SKM-1 treated with dmso at 0.1 percent for 144 hours (cell line): ENCODE measurements at regions not wholly inside any gene's neighbourhood (a gene's known extent, or its start where the extent isn't known, plus 50 kb on each side); places are given as distances from the start of the nearest gene placed in this dataset.
A peak's percentile ranks its signal among the peaks of the same experiment; 100 is the strongest.
"Not testable (repeated sequence)": the region's sequence is repeated elsewhere in the genome, so short reads cannot be mapped to it uniquely, and the experiment has no call there.

Source experiments
- DNase-seq: peaks from one replicate; lab custom pipeline; 2025; ENCODE audit not compliant: unreplicated experiment; lab: John Stamatoyannopoulos, UW

DNA sequence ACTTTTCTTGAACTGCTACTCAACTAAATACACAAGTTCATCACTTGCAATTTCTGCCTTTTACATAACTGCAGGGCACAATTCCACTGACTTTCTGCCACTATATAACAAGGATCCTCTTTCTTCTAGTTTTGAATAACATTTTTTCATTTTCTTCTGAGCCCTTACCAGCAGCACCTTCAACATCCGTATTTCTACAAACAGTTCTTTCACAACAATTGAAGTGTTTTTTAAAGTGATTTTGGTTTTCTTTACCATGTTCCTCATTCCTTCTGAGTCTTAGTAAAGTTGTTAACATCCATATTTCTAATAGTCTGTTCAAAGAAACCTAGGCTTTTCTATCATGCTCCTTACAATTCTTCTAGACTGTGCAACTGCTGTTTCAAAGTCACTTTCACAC is 127.2 kb upstream of the PITX1 start:
- peak; percentile 72 for DNase-seq

DNA sequence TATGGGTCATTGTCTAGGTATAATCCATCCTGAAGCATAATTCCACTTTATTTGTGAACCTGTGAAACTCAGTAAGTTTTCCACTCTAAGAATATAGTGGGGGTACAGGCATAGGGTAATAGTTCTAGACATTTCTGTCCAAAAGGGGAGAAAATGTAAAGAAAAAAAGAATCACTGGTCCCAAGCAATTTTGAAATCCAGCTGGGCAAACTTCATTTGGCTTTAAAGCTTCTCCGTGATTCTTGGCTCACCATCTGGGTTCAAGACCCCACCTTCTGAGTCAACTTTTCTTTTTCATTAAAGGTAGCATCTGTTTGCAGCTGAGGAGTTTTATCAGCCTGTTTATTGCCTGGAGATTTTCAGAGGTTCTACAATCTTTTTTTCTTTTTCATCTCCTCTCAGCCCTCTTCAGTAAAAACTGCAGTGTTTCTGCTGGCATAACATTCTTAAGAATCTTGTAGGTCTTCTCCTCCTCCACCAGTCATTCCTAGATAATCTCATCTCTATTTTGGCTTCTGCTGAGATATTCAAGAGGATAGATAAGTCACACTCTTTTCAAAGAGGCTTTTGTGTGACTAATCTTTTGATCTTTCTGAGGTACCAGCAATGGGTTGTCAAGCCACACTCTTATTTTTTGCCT is 126.1 kb upstream of the PITX1 start:
- no peak for DNase-seq

DNA sequence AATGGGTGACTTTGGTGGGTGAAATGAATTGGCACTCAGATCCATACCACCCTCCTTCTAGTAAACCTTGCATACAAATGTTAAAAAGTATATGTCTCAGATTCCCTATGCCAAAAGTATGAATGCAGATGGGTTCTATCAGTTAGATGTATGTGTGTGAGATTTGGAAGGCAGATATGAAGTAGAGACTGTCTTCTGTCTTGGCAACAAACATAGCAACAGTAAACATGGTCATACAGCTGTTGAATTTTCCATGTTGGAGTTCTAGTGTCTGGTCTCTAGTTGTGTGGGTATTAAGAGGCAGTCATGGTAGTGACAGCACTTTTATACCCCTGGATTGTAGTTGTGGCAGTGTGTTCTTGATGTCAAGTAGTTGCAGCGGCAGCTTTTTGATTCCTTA is 125.6 kb upstream of the PITX1 start:
- no peak for DNase-seq

DNA sequence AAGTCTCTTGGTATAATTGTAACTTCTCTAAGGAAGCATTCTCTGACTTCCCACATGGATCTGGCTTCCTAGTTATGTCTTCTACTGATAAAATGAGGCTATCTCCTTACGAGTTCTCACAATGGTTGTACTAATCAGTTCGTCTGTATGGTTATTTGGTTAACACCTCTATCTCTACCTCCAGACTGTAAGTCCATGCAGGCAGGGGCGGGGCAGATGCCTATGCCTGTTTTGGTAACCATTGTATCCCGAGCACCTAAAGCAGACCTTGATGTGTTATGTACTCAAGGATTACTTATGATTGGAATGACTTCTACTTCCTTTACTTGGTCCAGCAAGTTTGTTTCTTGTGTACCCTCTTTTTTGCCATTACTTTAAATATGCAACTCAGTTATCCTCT is 125.0 kb upstream of the PITX1 start:
- DNase-seq, result no peak

DNA sequence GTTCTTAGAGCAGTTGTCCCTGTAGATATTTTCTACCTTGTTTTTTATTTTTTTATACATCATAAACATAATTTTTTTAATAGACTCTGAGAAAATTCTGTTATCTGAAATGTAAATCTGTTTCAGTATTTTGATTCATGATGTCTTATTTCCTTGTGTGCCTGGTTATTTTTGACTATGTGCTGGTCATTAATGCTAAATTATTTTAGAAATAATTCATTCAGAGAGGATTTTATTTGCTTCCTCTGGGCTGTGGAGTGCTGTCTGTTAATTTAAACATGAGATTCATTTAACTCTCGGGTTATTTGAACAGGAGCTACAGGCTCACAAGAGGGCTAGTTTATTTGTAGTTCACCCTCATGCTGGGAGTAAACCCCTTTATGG is 124.3 kb upstream of the PITX1 start:
- DNase-seq, result no peak

DNA sequence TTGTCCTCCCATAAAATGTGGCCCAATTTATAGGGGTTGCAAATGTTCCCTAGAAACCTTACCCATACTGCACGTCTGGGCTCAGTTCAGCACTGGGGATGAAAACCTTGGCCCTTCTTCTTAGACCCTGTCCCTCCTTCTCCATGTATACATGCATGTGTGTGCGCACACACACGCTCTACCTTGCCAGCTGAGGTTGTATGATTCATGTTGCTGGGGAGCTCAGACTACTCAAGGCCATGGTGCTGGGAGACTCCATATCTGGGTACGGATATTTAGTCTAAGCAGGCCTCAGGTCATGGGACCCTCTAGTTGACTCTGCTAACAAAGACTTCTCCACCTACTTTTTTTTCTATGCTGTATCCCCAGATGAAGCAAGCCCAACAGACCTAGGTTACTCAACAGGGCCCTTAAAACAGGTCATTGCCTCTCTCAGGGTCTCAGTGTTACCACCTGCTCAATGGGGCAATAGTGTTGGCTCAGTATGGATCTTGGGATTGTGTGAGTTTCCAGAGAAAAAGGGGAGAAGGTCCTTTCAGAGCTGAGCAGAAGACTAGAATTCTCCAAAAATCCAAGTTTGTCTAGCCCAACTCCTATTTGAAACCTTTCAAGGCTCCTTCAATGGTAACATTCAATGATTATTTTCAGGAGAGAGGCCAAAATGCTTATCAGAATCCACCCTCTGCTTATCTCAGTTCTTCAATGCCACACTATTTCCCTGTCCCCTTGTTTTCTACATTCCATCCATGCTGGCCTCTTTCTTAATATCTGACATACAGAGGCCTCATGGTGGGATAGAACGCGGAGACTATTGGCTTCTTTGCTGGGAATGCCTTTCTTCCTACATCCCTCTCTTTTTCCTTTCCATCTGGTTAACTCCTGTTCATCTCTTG is 123.6 kb upstream of the PITX1 start:
- no peak for DNase-seq

DNA sequence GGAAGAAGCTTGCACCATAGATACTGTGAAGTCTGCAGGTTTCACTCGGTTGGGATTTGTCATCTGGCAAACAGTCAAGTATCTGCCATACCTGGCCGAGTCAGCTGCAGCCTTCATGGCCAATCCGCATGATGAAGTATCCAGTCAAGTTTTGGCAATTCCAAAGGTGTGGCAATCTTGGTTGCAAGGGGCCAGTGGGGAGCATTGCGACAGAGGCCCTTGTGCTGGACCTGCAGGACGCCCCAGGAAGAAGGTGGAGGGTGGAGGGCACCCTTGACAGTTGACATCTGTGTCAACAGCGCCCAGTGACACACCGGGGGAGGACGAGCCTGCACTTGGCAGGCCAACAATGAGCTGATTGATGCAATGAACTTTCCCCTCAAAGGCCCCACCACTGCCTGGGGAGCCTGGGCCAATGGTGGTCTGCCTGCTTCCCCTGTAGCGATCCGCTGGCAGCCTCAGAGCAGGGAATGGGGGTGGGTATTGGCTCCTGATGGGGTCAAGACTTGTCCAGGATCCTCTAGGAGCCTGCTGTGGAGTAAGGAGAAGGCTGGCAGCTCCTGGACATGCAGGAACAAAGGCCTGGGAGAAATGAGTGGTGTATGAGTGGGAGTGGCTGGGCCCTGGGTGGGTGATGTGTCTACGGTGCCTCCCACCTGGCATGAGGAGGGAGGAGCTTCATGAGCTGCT is 122.8 kb upstream of the PITX1 start:
- DNase-seq, result no peak

DNA sequence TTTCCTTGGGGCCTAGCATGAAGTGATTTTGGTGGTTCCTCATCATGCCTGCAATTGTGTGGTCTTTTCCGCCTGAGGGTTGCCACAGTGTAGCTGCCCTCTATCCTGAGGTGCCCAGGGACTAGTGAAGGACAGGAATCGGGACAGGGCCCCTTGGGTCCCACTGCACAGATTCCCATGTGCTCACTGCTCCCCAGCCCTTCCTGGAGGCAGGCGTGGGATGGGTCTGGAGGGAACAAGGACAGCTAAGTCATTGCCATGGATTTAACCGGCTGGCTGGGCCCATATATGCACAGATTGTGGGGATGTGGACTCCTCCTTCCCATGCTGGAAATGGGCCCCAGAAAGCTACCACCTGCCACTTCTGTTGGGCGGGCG is 122.3 kb upstream of the PITX1 start:
- no peak for DNase-seq

DNA sequence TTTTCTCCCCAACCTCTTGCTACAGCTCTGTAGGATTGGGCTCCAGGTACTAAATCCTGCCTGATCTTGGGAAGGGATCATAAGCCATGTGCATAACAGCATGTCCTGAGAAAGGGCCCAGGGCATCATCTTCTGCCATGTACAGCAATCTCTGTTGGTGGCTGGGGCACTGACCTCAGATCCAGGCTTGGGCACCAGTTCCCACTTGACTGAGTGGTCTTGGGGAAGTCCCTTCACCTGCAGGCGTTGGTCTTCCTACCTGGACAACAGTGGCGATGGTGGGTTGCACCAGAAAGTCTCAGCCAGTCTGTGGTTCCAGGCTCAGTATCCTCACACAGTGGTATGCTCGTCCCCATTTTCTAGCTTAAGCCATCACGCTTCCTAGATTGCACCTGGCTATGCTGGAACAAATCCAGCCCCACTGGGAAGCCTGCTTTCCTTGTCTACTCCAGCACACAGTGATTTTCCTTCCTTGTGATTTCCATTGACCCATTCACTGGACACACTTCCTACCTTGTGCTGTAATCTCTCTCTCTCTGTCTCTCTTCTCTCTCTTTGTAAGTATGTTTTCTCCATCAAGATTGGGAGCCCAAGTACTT is 121.7 kb upstream of the PITX1 start:
- DNase-seq, result no peak

DNA sequence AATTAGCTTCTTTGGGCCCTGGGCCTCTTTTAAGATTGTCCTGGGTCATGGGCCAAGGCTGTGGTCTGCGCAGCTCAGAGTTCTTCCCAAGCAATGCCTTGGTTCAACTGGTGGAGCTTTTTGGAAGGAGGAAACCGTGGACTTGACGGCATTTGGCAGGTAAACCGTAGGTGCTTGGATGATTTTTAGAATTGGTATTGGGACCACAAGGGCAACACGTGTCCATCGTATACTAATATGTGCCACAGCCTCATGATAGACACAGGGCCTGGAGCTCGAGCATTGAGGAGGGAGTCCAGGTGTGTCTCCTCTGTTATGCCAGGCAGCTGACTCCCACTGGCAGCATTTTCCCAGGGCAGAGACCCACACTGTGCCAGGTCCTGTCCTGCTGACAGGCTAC is 120.9 kb upstream of the PITX1 start:
- no peak for DNase-seq

DNA sequence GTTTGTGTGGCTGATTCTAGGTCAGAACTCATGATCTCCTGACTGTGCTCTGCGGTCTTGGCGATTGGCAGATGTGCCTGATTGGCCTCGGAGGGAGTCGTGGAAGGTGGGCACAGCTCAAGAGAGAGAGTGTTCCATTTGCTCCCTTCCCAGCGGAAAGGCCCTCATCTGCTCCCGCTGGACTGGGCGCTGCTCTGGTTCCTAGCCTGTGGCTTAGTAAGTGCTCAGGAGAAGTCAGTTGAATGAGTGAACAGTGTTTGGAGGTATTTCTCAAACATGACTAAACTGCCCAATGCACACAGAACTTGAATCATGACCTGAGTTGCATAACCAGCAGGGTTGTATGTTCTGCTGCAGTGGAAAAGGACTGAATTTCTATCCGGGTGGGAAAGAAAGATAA is 120.2 kb upstream of the PITX1 start:
- no peak for DNase-seq

DNA sequence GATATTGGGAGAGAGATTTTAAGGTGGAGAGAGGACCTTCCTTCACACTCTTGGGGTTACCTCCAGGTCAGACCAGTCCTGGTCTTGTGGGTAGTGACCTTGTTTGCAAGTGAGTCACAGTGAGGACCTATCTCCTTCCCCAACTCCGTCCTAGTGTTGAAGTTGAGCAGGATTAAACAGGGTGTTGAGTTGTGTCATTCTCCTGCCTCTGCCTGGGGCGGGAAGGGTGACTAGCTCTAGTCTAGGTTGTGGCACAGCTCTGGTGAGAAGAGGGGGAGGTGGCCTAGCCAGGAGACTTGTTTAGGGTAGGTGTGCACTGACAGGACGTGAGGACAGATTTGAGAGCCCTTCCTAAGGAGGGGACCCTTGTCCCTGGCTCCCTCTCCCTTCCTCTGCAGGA is 119.6 kb upstream of the PITX1 start:
- DNase-seq, result no peak

DNA sequence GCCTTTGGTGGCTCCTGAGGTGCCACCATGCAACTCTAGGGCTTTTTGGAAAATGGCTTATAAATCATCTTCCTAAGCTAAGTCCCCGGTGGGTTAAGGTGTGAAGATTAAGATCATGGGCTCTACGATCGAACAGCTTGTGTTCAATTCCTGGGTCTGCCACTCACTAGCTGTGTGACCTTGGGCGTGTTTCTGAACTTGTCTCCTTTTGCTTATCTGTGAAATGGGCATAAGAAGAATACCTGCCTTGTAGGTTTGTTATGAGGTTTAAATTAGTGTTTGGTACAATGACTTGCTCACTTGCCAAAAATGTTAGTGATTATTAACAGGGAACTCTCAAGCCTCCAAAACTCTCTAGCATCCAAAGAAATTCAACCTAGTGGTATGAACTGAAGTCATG is 119.2 kb upstream of the PITX1 start:
- DNase-seq, result no peak

DNA sequence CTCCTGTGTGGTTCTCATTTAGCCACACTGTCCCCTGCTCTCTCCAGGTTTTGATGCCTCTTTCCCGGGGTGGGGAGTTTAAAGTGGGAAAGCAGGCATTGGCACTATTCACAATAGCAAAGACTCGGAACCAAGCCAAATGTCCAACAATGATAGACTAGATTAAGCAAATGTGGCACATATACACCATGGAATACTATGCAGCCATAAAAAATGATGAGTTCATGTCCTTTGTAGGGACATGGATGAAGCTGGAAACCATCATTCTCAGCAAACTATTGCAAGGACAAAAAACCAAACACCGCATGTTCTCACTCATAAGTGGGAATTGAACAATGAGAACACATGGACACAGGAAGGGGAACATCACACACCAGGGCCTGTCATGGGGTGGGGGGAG is 117.6 kb upstream of the PITX1 start:
- not testable (repeated sequence) for DNase-seq

DNA sequence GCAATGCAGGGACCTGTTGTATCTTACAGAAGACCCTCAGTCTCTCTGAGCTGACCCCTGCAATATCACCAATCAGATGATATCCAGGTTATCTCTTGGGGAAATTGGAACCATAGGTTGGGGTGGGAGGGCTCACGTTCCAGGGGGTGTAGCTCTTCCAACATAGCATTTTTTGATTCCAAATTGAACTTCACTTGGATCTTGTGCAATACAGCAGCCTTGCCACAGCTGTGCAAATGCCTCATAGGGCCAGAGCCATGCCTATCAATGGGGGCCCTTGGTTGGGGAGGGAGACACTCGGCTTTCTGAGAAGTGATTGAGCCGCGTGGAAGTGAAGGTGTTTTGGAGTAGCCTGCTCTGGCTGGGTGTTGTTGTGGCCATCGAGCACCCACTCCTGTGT is 117.2 kb upstream of the PITX1 start:
- DNase-seq, result no peak

DNA sequence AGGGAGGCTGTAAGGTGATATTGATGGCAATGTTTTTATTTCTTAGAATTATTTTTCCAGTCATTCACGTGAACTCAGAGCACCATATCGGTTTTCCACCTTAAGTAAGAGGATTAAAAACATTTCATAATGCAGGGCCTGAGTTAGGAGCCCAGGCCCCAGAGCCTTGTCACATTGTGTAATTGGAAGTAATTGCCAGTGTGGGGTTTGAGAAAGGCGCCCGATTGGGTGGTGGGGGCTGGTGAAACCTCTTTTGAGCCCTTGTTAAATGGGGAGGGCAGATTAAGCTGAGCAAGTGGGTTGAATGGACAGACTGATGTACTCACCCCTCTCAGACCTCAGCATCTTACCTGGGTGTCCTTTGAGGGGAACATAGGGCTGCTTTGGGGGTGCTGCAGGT is 116.7 kb upstream of the PITX1 start:
- no peak for DNase-seq

DNA sequence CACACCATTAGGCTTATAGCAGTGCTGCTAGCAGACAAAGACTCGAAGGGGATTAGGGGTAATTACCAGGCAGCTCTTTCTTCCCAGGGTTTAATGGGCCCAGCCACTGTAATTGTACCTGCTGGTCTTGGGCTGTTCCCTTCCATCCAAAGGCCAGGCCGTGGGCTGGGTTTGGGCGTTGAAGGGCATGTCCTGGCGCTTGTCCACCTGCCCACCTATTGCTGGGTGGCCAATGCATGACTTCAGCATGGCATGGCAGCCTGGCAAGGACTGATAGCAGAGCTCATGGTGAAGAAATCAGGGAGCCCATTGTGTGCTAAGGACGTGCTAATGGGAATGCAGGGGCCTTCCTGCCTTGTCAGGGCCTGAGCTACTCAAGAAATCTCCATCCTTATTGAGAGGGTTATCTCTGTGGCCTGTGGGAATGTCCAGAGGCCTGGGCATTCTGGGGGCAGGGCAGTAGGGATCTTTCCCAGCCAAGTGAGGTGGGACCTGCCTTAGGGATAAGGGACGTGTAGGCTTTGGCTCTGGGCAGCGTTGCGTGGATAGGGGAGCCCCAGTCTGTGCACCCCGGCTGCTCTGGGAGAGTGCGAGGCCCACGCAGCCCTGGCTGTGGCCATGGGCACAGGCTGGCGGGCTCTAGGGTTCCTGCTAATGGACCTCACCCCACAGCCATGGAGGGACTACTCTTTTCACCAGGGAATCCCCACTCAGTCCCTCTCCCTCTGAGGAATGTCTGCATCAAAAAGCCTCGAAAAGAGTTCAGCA is 116.1 kb upstream of the PITX1 start:
- no peak for DNase-seq

DNA sequence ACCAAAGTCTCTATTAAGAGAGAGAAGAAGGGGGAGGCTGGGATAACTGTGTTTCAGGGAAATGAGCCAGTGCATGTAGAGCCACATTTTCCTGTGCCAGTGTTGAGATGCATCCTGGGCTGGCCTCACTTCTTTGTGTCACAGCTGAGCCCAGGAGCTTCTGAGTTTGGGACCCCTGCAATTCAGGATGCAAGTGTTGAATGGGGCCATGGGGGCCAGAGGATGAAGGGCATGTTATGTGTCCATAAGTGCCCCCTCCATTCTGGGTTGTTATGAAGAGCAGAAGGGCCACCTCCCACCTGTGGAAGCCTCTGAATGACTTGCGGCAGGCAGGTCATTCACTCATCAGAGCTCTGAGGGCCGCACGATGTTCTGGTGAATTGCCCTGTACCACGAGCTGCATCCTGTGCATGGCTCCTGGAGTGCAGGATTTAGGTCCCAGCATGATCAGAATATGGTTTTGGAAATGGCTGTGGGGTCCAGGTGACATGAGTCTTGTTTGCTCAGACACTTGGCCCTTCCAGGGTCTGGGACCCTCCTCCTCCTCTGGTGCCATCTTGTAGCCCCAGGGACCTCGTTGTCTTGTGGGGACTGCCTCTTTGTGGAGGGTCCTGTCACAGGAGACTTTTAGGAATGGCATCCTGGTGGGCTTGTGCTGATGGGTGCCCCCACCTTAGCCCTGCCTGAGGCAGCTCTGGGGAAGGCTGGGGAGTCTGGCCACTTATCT is 115.4 kb upstream of the PITX1 start:
- no peak for DNase-seq

DNA sequence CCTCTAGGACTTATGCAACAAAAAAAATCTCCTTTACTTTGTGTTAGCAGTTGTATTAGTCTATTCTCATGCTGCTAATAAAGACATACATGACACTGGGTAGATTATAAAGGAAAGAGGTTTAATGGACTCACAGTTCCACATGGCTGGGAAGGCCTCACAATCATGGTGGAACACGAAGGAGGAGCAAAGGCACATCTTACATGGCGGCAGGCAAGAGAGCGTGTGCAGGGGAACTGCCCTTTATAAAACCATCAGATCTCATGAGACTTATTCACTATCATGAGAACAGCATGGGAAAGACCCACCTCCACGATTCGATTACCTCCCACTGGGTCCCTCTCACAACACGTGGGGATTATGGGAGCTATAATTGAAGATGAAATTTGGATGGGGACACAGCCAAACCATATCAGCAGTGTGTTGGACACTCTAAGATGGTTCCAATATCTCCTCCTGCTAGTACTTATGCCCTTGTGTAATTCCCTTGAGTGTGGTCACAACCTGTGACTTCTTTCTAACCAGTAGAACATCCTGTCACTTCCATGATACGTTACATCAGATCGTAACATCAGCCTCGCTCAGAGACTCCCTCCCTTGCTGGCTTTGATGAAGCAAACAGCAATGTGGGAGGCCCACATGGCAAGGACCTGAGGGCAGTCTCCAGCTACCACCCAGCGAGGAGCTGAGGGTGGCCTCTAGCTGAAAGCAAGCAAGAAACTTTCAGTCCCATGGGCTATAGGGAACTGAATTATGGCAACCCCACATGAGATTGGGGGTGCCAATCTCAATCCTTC is 113.5 kb upstream of the PITX1 start:
- DNase-seq, result no peak

DNA sequence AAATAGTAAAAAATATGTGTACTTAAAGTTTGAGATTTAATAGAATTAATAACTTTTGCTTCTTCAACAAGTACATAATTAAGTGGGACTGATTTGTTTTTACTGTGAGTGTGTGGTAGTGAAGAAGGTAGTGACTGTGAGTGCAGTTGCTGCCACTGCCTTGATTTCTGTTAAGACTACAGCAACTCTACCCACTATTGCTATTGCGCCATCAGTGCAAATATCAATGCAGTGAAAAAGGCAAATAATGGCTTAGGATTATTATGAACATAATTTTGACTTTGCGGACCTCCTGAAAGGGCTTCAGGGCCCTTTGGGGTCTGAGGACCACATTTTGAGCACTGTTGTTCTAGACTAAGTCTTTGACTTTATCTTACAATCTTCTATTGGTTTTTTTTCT is 112.0 kb upstream of the PITX1 start:
- no peak for DNase-seq
